Testis (tissue), 2 donors: ENCODE measurements at regions not wholly inside any gene's neighbourhood (a gene's known extent, or its start where the extent isn't known, plus 50 kb on each side); places are given as distances from the start of the nearest gene placed in this dataset.
"Not testable (repeated sequence)": the region's sequence is repeated elsewhere in the genome, so short reads cannot be mapped to it uniquely, and the experiment has no call there.

Source experiments
- DNase-seq: peaks from one replicate; pipeline ENCODE4 v3.0.0-alpha.2; 2019
- H3K27ac ChIP-seq, 2 donors: fragments of 200-600 bp; sonication (generic); one replicate each; pipeline ENCODE4 v1.5.1; 2019
- H3K27me3 ChIP-seq: fragments of 200-600 bp; sonication (generic); one replicate; pipeline ENCODE4 v1.5.1; 2019
- H3K36me3 ChIP-seq: fragments of 200-600 bp; sonication (generic); one replicate; pipeline ENCODE4 v1.5.1; 2017; ENCODE audit warnings: low read depth; ENCODE audit errors: missing control alignments
- H3K4me1 ChIP-seq: fragments of 200-600 bp; sonication (generic); one replicate; pipeline ENCODE4 v1.5.1; 2019
- H3K4me3 ChIP-seq, 2 donors: fragments of 200-600 bp; sonication (generic); one replicate each; pipeline ENCODE4 v1.5.1; 2017 to 2019
- H3K9me3 ChIP-seq: fragments of 200-600 bp; sonication (generic); one replicate; pipeline ENCODE4 v1.5.1; 2017
- POLR2A ChIP-seq: fragments of 450-650 bp; IDR thresholded peaks from one replicate; pipeline ENCODE4 v1.6.1; 2017; ENCODE audit warnings: antibody characterized with exemption, mild to moderate bottlenecking, moderate library complexity
- WGBS, 2 donors: methylation state at CpG; one replicate each; pipeline ENCODE4 v1.1.5; 2018; 5-methylcytosine and 5-hydroxymethylcytosine counted together
- intact Hi-C: fragments of 100-400 bp; cut with DNase I; formaldehyde crosslinking; loops from one replicate; pipeline ENCODE4 v1.15.1; 2023; ENCODE audit warnings: low total_unique reads
- TF ChIP-seq, protein P1 (sequence below), 3 experiments: fragments of 450-650 bp in 2 of 3; fragments of 200-600 bp in 1 of 3; sonication (generic) in 1 of 3; IDR thresholded peaks; one replicate each; pipeline ENCODE4 v1.5.1; 2016 to 2019; ENCODE audit warnings: antibody characterized with exemption in 3 of 3, mild to moderate bottlenecking in 2 of 3, moderate library complexity in 1 of 3

- no peak overlapping the region for H3K4me3 ChIP-seq
- H3K9me3 ChIP-seq, result no peaks in the 10 kb centered on the region
- intact Hi-C loops, result no loop called here
- 74 to 83% methylated on average over 7 of the region's 7 CpGs for WGBS, 2 donors
- H3K27me3 ChIP-seq, result no peaks in the 10 kb centered on the region
- H3K4me1 ChIP-seq, result no peaks in the 10 kb centered on the region
- H3K36me3 ChIP-seq, result no peaks in the 10 kb centered on the region
- H3K27ac ChIP-seq, result no peak overlapping the region
- TF ChIP-seq, protein P1, sequence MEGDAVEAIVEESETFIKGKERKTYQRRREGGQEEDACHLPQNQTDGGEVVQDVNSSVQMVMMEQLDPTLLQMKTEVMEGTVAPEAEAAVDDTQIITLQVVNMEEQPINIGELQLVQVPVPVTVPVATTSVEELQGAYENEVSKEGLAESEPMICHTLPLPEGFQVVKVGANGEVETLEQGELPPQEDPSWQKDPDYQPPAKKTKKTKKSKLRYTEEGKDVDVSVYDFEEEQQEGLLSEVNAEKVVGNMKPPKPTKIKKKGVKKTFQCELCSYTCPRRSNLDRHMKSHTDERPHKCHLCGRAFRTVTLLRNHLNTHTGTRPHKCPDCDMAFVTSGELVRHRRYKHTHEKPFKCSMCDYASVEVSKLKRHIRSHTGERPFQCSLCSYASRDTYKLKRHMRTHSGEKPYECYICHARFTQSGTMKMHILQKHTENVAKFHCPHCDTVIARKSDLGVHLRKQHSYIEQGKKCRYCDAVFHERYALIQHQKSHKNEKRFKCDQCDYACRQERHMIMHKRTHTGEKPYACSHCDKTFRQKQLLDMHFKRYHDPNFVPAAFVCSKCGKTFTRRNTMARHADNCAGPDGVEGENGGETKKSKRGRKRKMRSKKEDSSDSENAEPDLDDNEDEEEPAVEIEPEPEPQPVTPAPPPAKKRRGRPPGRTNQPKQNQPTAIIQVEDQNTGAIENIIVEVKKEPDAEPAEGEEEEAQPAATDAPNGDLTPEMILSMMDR (IDR thresholded peaks at IDR 0.05), result no peak
- no peak for TF ChIP-seq POLR2A
- no peak for DNase-seq
Observed at GRCh38 chr14:97065305-97066067, 268.3 kb downstream of the VRK1 start.

DNA sequence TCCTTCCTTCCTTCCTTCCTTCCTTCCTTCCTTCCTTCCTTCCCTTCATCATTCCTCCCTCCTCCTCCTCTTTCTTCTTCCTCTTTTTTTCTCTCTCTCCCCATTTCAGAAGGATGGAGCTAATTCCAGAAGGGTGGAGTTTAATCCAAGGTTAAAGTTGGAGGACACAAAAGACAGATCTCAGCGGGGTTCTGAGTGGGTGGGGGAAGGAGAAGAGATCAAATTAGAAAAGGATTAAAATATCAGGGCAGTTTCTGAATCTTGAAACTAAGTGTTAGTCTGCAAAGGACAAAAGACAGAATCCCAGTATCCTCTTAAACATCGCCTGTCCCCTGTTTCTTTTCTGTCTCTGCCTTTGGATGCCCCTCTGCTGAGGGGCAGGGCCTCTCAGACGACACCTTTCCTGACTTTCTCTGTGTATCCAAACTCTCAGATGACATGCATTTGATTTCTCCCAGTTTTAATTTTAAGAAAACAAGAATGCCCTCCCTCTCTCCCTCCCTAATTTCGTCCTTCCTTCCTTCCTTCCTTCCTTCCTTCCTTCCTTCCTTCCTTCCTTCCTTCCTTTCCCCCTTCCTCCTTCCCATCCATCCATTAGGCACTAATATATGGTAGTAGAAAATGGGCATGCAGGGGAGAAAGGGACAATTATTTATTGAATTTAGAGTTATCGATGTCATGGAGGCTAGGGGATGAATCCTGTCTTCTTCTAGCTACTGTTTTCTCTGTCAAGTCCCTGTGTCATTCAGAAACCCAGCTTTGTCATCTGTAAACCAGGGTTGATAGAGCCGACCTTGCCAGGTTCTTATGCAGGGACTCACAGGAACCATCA lies 269.1 kb downstream of the VRK1 start:
- DNase-seq, result no peak
- 65 to 80% methylated on average over 5 to 6 of the region's 6 CpGs for WGBS, 2 donors
- no peaks in the 10 kb centered on the region for H3K4me1 ChIP-seq
- H3K9me3 ChIP-seq, result no peaks in the 10 kb centered on the region
- TF ChIP-seq, protein P1 (IDR thresholded peaks at IDR 0.05), result no peak
- no peak overlapping the region for H3K27ac ChIP-seq
- intact Hi-C loops, result no loop called here
- no peak overlapping the region for H3K4me3 ChIP-seq
- H3K27me3 ChIP-seq, result no peaks in the 10 kb centered on the region
- H3K36me3 ChIP-seq, result no peaks in the 10 kb centered on the region

DNA sequence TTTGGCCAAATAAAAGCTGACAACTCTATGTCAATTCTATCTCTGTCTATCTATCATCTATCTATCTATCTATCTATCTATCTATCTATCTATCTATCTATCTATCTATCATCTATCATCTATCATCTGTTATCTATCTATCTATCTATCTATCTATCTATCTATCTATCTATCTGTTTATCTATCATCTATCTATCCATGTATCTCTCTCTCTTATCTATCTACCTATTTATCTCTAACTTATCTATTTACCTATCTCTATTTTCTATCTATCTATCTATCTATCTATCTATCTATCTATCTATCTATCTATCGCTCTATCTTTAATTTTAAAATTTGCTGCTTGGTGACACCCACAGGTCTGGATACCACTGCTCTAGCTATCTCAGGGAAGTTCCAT lies 271.1 kb downstream of the VRK1 start:
- WGBS, 2 donors, result 85 to 93% methylated on average over 1 of the region's 1 CpG
- H3K27me3 ChIP-seq, intact Hi-C loops, H3K36me3 ChIP-seq, H3K4me1 ChIP-seq, H3K4me3 ChIP-seq, H3K9me3 ChIP-seq, H3K27ac ChIP-seq, DNase-seq: not testable (repeated sequence)

DNA sequence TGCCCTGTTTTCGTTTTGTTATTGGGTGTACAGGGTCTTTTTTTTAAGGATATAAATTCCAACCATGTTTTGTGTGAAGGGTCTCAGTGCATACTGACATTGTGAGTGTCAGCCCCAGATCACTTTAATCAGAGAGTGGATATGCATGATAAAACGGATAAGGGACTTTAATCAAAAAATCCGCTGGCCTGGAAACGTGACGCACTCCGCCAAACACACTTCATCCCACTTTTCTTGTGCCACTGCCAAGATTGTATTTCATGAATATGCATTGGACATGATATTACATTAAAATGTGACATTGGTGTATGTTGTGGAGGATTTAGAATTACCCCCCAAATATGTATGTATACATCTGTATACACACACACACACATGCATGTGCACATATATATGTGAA lies 273.1 kb downstream of the VRK1 start:
- no peak for TF ChIP-seq POLR2A
- TF ChIP-seq, protein P1 (IDR thresholded peaks at IDR 0.05), result no peak
- Histone ChIP-seq H3K9me3 (no peaks in the 10 kb centered on the region), H3K4me1 (no peaks in the 10 kb centered on the region), H3K36me3 (no peaks in the 10 kb centered on the region), H3K27me3 (no peaks in the 10 kb centered on the region), H3K27ac (no peak overlapping the region), H3K4me3 (no peak overlapping the region)
- 74 to 77% methylated on average over 6 of the region's 6 CpGs for WGBS, 2 donors
- no peak for DNase-seq
- intact Hi-C loops, result no loop called here

- H3K9me3 ChIP-seq, result no peaks in the 10 kb centered on the region
- no peaks in the 10 kb centered on the region for H3K36me3 ChIP-seq
- no peaks in the 10 kb centered on the region for H3K27me3 ChIP-seq
- 88 to 94% methylated on average over 8 of the region's 8 CpGs for WGBS, 2 donors
- TF ChIP-seq, protein P1 (IDR thresholded peaks at IDR 0.05), result no peak
- TF ChIP-seq POLR2A, result no peak
- H3K27ac ChIP-seq, result no peak overlapping the region
- no peak overlapping the region for H3K4me3 ChIP-seq
- no peak for DNase-seq
- H3K4me1 ChIP-seq, result no peaks in the 10 kb centered on the region
- intact Hi-C loops, result no loop called here
Observed at GRCh38 chr14:97071177-97071576, 274.0 kb downstream of the VRK1 start.
